Testis (tissue), 2 donors: ENCODE measurements at regions not wholly inside any gene's neighbourhood (a gene's known extent, or its start where the extent isn't known, plus 50 kb on each side); places are given as distances from the start of the nearest gene placed in this dataset.

Experiments
- DNase-seq: peaks from one replicate; pipeline ENCODE4 v3.0.0-alpha.2; 2019
- H3K27ac ChIP-seq, 2 donors: fragments of 200-600 bp; sonication (generic); one replicate each; pipeline ENCODE4 v1.5.1; 2019
- H3K27me3 ChIP-seq: fragments of 200-600 bp; sonication (generic); one replicate; pipeline ENCODE4 v1.5.1; 2019
- H3K36me3 ChIP-seq: fragments of 200-600 bp; sonication (generic); one replicate; pipeline ENCODE4 v1.5.1; 2017; ENCODE audit warnings: low read depth; ENCODE audit errors: missing control alignments
- H3K4me1 ChIP-seq: fragments of 200-600 bp; sonication (generic); one replicate; pipeline ENCODE4 v1.5.1; 2019
- H3K4me3 ChIP-seq, 2 donors: fragments of 200-600 bp; sonication (generic); one replicate each; pipeline ENCODE4 v1.5.1; 2017 to 2019
- H3K9me3 ChIP-seq: fragments of 200-600 bp; sonication (generic); one replicate; pipeline ENCODE4 v1.5.1; 2017
- POLR2A ChIP-seq: fragments of 450-650 bp; IDR thresholded peaks from one replicate; pipeline ENCODE4 v1.6.1; 2017; ENCODE audit warnings: antibody characterized with exemption, mild to moderate bottlenecking, moderate library complexity
- WGBS, 2 donors: methylation state at CpG; one replicate each; pipeline ENCODE4 v1.1.5; 2018; 5-methylcytosine and 5-hydroxymethylcytosine counted together
- intact Hi-C: fragments of 100-400 bp; cut with DNase I; formaldehyde crosslinking; loops from one replicate; pipeline ENCODE4 v1.15.1; 2023; ENCODE audit warnings: low total_unique reads
- TF ChIP-seq, protein P1 (sequence below), 3 experiments: fragments of 450-650 bp in 2 of 3; fragments of 200-600 bp in 1 of 3; sonication (generic) in 1 of 3; IDR thresholded peaks; one replicate each; pipeline ENCODE4 v1.5.1; 2016 to 2019; ENCODE audit warnings: antibody characterized with exemption in 3 of 3, mild to moderate bottlenecking in 2 of 3, moderate library complexity in 1 of 3

DNA sequence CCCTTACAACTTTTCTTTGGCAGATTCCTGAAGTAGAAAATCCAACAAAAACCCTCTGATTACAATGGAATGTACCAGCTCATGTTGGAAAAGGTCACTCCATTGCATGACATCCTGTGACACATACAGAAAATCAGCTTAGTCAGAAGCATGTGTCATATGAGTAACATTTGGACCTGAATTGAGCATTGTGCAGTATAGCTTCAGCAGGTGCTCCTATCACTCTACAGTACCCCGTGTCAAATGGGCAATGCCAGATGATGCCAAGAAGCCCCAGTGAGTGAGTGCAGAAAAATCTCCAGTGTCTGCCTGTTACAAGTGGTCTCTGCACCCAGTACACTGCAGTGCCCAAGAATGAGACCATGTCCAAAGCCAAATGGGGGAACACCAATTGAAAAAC is 129.7 kb upstream of the RUNX1 start:
- 75 to 86% methylated on average over 1 of the region's 1 CpG for WGBS, 2 donors
- Histone ChIP-seq H3K4me1 (no peaks in the 10 kb centered on the region), H3K27me3 (no peaks in the 10 kb centered on the region), H3K4me3 (no peak overlapping the region), H3K27ac (no peak overlapping the region), H3K36me3 (no peaks in the 10 kb centered on the region), H3K9me3 (no peaks in the 10 kb centered on the region)
- intact Hi-C loops: no loop called here
- DNase-seq: no peak
- no peak for TF ChIP-seq POLR2A
- TF ChIP-seq, protein P1, sequence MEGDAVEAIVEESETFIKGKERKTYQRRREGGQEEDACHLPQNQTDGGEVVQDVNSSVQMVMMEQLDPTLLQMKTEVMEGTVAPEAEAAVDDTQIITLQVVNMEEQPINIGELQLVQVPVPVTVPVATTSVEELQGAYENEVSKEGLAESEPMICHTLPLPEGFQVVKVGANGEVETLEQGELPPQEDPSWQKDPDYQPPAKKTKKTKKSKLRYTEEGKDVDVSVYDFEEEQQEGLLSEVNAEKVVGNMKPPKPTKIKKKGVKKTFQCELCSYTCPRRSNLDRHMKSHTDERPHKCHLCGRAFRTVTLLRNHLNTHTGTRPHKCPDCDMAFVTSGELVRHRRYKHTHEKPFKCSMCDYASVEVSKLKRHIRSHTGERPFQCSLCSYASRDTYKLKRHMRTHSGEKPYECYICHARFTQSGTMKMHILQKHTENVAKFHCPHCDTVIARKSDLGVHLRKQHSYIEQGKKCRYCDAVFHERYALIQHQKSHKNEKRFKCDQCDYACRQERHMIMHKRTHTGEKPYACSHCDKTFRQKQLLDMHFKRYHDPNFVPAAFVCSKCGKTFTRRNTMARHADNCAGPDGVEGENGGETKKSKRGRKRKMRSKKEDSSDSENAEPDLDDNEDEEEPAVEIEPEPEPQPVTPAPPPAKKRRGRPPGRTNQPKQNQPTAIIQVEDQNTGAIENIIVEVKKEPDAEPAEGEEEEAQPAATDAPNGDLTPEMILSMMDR (IDR thresholded peaks at IDR 0.05): no peak

DNA sequence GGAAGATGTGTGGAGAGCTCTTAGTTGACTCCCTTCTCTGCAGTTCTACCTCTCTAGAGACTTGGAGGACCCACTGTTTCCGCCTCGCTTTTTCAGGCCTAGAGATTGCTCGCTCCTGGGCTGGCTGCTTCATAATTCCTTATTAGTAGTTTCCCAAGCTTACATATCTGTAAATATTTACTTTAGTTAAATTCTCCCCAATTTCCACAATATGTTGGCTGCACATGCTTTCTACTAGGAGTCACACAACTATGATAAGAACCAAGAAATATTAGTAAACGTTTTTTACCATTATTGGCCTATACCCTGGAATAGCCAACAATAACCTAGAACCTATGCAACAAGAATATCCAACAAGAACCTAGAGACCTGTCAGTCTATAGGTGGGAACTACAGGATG is 129.0 kb upstream of the RUNX1 start:
- TF ChIP-seq, protein P1 (IDR thresholded peaks at IDR 0.05): no peak
- H3K36me3 ChIP-seq: no peaks in the 10 kb centered on the region
- no peaks in the 10 kb centered on the region for H3K9me3 ChIP-seq
- no peaks in the 10 kb centered on the region for H3K27me3 ChIP-seq
- H3K4me3 ChIP-seq: no peak overlapping the region
- WGBS, 2 donors: 91 to 94% methylated on average over 4 of the region's 4 CpGs
- no peaks in the 10 kb centered on the region for H3K4me1 ChIP-seq
- H3K27ac ChIP-seq: no peak overlapping the region
- DNase-seq: no peak
- intact Hi-C loops: no loop called here

DNA sequence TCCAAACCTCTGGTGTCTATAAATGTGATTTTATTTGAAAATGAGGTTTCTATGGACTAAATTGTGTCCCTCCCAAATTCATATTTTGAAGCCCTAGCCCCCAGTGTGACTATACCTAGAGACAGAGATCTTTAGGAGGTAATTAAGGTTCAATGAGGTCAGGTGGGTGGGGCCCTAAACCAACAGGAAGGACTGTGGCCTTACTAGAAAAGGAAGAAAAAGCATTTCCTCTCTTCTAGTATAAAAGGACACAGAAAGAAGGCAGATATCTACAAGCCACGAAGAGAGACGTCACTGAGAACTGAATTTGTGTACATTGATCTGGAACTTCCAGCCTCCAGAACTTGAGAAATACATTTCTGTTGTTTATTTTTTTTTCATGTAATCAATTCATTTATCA is 123.1 kb upstream of the RUNX1 start:
- Histone ChIP-seq H3K36me3 (no peaks in the 10 kb centered on the region), H3K27ac (no peak overlapping the region), H3K4me3 (no peak overlapping the region), H3K4me1 (no peaks in the 10 kb centered on the region), H3K9me3 (no peaks in the 10 kb centered on the region), H3K27me3 (no peaks in the 10 kb centered on the region)
- DNase-seq: no peak
- 84% methylated on average over 2 of the region's 2 CpGs for WGBS, 2 donors
- TF ChIP-seq, protein P1 (IDR thresholded peaks at IDR 0.05): no peak
- TF ChIP-seq POLR2A: no peak
- intact Hi-C loops: no loop called here

DNA sequence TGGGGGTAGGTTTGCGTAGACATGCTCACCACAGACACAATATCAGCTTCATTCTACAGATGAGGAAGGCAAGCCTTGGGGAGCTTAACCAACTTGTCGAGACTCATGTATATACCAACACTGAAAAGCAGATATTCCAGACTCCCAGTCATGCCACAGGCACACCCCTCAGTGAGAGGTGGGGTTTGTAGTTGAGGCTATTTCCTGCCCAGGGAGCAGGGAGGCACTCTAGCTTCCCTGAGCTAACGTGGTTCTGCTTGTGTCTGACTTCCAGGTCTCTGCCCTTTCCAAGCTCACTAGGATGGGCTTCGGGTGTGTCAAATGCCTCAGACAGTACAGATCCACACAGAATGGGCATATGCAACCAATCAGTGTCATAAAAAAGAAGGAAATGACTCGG is 122.3 kb upstream of the RUNX1 start:
- no peak for DNase-seq
- Histone ChIP-seq H3K9me3 (no peaks in the 10 kb centered on the region), H3K4me3 (no peak overlapping the region), H3K27ac (no peak overlapping the region), H3K4me1 (no peaks in the 10 kb centered on the region), H3K27me3 (no peaks in the 10 kb centered on the region), H3K36me3 (no peaks in the 10 kb centered on the region)
- TF ChIP-seq, protein P1 (IDR thresholded peaks at IDR 0.05): no peak
- TF ChIP-seq POLR2A: no peak
- WGBS, 2 donors: 89 to 91% methylated on average over 5 of the region's 5 CpGs
- intact Hi-C loops: no loop called here

DNA sequence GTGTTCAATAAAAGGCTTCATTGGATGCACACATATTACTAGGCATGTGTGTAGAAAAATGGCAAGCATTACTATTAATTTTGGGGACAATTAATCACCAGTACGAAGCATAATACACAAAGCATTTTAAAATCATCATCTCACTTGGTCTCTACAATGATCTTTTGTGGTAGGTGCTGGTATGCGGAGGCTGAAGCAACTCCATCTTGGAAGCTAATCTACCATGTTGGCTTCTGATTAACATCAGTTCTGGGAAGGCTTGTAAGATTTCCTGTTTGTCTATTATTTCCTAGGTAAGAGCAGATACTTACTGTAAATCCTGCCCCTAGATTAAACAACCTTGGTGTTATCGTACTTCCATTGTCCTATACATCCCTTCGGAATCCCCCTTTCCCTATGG is 121.7 kb upstream of the RUNX1 start:
- H3K27ac ChIP-seq: no peak overlapping the region
- intact Hi-C loops: no loop called here
- no peaks in the 10 kb centered on the region for H3K36me3 ChIP-seq
- H3K9me3 ChIP-seq: no peaks in the 10 kb centered on the region
- no peak overlapping the region for H3K4me3 ChIP-seq
- WGBS, 2 donors: 91 to 95% methylated on average over 4 of the region's 4 CpGs
- H3K4me1 ChIP-seq: no peaks in the 10 kb centered on the region
- no peaks in the 10 kb centered on the region for H3K27me3 ChIP-seq
- DNase-seq: no peak
- TF ChIP-seq POLR2A: no peak
- TF ChIP-seq, protein P1 (IDR thresholded peaks at IDR 0.05): no peak
